ENCODE measurements at regions not wholly inside any gene's neighbourhood (a gene's known extent, or its start where the extent isn't known, plus 50 kb on each side); places are given as distances from the start of the nearest gene placed in this dataset.

DNA sequence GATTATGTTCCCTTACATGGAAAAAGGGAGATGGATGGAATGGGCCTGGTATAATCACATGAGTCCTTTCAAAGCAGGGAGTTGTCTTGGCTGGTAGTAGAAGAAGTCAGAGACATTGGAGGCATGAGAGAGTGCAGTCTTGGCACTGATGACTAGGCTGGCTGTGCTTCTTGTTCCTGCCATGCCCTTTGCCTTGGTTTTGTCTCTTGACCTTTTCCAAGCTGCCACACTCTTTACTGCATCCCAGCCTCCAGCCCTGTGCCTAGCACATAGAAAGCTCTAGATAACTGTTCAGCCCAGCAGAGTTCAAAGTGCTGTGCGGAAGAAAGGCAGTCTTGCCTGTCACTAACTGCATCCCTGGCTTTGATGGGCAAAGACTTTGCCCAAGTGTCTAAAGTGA is 412.6 kb downstream of the PRDM2 start:
- WGBS: 93% methylated on average over 1 of the region's 1 CpG
- H3K36me3 ChIP-seq: no peaks in the 10 kb centered on the region
- no peak for DNase-seq (ENCODE audit: low spot score in 2 of 2)
- H3K4me3 ChIP-seq: no peak overlapping the region
- no peaks in the 10 kb centered on the region for H3K27me3 ChIP-seq
- TF ChIP-seq EP300 (IDR thresholded peaks at IDR 0.05) (no peak), CTCF (IDR thresholded peaks at IDR 0.05) (no peak), POLR2AphosphoS5 (IDR thresholded peaks at IDR 0.05) (no peak), POLR2A (IDR thresholded peaks at IDR 0.05) (no peak)
- H3K9me3 ChIP-seq: no peaks in the 10 kb centered on the region
- H3K4me1 ChIP-seq: no peaks in the 10 kb centered on the region
- H3K27ac ChIP-seq: no peak overlapping the region

DNA sequence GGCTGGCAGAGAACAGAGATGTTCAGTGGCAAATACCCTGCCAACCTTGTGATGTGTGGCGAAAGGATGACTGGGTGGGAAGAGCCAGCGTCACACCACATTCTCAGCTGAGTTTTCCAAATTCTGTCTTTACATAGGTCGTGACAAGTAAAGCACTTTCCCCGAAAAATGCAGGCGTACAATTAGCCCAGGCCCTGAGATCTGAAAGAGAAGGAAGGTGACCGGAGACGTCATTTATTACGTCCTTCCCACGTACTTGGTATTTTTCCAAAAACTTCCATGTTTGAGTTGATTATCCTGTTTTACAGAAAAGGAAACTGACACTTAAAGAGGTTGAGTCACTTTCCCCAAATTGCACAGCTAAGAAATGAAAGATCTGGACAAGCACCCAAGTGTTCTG is 413.3 kb downstream of the PRDM2 start:
- TF ChIP-seq POLR2A (IDR thresholded peaks at IDR 0.05): no peak
- TF ChIP-seq POLR2AphosphoS5 (IDR thresholded peaks at IDR 0.05): no peak
- no peak for TF ChIP-seq EP300 (IDR thresholded peaks at IDR 0.05)
- no peak for TF ChIP-seq CTCF (IDR thresholded peaks at IDR 0.05)
- no peak overlapping the region for H3K4me3 ChIP-seq
- no peaks in the 10 kb centered on the region for H3K27me3 ChIP-seq
- no peak overlapping the region for H3K27ac ChIP-seq
- no peaks in the 10 kb centered on the region for H3K9me3 ChIP-seq
- WGBS: 83% methylated on average over 9 of the region's 9 CpGs
- no peaks in the 10 kb centered on the region for H3K36me3 ChIP-seq
- no peak for DNase-seq (ENCODE audit: low spot score in 2 of 2)
- no peaks in the 10 kb centered on the region for H3K4me1 ChIP-seq

GRCh38 chr1:14113841-14114567 is 414.0 kb downstream of the PRDM2 start:
- H3K9me3 ChIP-seq: no peaks in the 10 kb centered on the region
- H3K36me3 ChIP-seq: no peaks in the 10 kb centered on the region
- no peak overlapping the region for H3K4me3 ChIP-seq
- TF ChIP-seq CTCF (IDR thresholded peaks at IDR 0.05) (peak in 1 of 2 donors; percentile 48), POLR2AphosphoS5 (IDR thresholded peaks at IDR 0.05) (no peak), EP300 (IDR thresholded peaks at IDR 0.05) (no peak)
- no peaks in the 10 kb centered on the region for H3K27me3 ChIP-seq
- no peak for DNase-seq (ENCODE audit: low spot score in 2 of 2)
- 56% methylated on average over 15 of the region's 15 CpGs for whole genome bisulfite sequencing
- H3K27ac ChIP-seq: no peak overlapping the region
- no peaks in the 10 kb centered on the region for H3K4me1 ChIP-seq

DNA sequence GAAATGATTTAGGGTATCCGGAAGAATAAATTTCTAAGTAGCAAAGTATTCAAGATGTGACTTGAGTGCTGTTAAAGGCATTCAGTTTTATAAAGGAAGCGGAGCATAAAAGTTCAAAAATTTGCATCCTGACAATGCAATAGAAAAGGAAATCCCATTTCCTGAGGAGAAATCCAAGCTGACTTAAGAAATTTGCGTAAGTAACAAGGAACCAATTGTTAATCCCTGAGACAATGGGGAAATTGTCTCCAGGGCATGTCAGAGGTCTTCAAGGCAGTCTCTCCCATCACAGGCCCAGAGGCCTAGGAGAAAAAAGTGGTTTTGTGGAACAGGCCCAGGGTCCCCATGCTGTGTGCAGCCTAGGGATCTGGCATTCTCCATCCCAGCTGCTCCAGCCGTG is 416.0 kb downstream of the PRDM2 start:
- no peak for TF ChIP-seq EP300 (IDR thresholded peaks at IDR 0.05)
- TF ChIP-seq POLR2A (IDR thresholded peaks at IDR 0.05): no peak
- no peak for TF ChIP-seq POLR2AphosphoS5 (IDR thresholded peaks at IDR 0.05)
- TF ChIP-seq CTCF (IDR thresholded peaks at IDR 0.05): no peak
- 87% methylated on average over 4 of the region's 4 CpGs for WGBS
- DNase-seq (ENCODE audit: low spot score in 2 of 2): no peak
- no peak overlapping the region for H3K4me3 ChIP-seq
- no peaks in the 10 kb centered on the region for H3K9me3 ChIP-seq
- H3K27me3 ChIP-seq: no peaks in the 10 kb centered on the region
- H3K4me1 ChIP-seq: no peaks in the 10 kb centered on the region
- no peak overlapping the region for H3K27ac ChIP-seq
- H3K36me3 ChIP-seq: no peaks in the 10 kb centered on the region

- no peak overlapping the region for H3K4me3 ChIP-seq
- H3K27ac ChIP-seq: no peak overlapping the region
- H3K4me1 ChIP-seq: no peaks in the 10 kb centered on the region
- WGBS: 91% methylated on average over 2 of the region's 2 CpGs
- no peaks in the 10 kb centered on the region for H3K36me3 ChIP-seq
- no peak for DNase-seq (ENCODE audit: low spot score in 2 of 2)
- H3K27me3 ChIP-seq: no peaks in the 10 kb centered on the region
- no peak for TF ChIP-seq EP300 (IDR thresholded peaks at IDR 0.05)
- no peak for TF ChIP-seq POLR2AphosphoS5 (IDR thresholded peaks at IDR 0.05)
- TF ChIP-seq POLR2A (IDR thresholded peaks at IDR 0.05): no peak
- no peak for TF ChIP-seq CTCF (IDR thresholded peaks at IDR 0.05)
- H3K9me3 ChIP-seq: no peaks in the 10 kb centered on the region
Observed at GRCh38 chr1:14117700-14118099, 417.7 kb downstream of the PRDM2 start.
